Astrocyte (in vitro differentiated cells and primary cell): ENCODE measurements at regions not wholly inside any gene's neighbourhood (a gene's known extent, or its start where the extent isn't known, plus 50 kb on each side); places are given as distances from the start of the nearest gene placed in this dataset.

ENCODE experiments used
- DNase-seq: peaks from one replicate; pipeline ENCODE4 v3.0.0-alpha.2; 2010; ENCODE audit warnings: low read depth
- FAIRE-seq: peaks from 2 replicates; lab custom pipeline; 2011; peaks lifted over from hg19 to GRCh38; lab: Jason Lieb, UNC
- H2AFZ ChIP-seq: 2 replicates; pipeline ENCODE4 v1.6.0; 2012; ENCODE audit warnings: low read depth, low read length, inconsistent platforms
- H3K27ac ChIP-seq: 2 replicates; pipeline ENCODE4 v1.5.1; 2011; ENCODE audit warnings: low read depth, low read length, inconsistent platforms
- H3K27me3 ChIP-seq: 2 replicates; pipeline ENCODE4 v1.6.0; 2011; ENCODE audit warnings: low read length, inconsistent platforms; ENCODE audit not compliant: insufficient read depth
- H3K36me3 ChIP-seq: 2 replicates; pipeline ENCODE4 v1.5.1; 2011; ENCODE audit warnings: low read length, inconsistent platforms; ENCODE audit not compliant: insufficient read depth
- H3K4me1 ChIP-seq: 2 replicates; pipeline ENCODE4 v1.5.1; 2011; ENCODE audit warnings: low read length, inconsistent platforms; ENCODE audit not compliant: insufficient read depth
- H3K4me2 ChIP-seq: 2 replicates; pipeline ENCODE4 v1.6.0; 2012; ENCODE audit warnings: low read length, inconsistent platforms
- H3K4me3 ChIP-seq: 2 replicates; pipeline ENCODE4 v1.5.1; 2011; ENCODE audit warnings: low read depth, mild to moderate bottlenecking, low read length, inconsistent platforms; ENCODE audit not compliant: insufficient read depth
- H3K79me2 ChIP-seq: 2 replicates; pipeline ENCODE4 v1.6.0; 2012; ENCODE audit warnings: mild to moderate bottlenecking, low read length, inconsistent platforms; ENCODE audit not compliant: insufficient read depth
- H3K9ac ChIP-seq: 2 replicates; pipeline ENCODE4 v1.6.0; 2012; ENCODE audit warnings: mild to moderate bottlenecking, low read length, inconsistent platforms
- H3K9me3 ChIP-seq: 2 replicates; pipeline ENCODE4 v1.5.1; 2012; ENCODE audit warnings: low read depth, mild to moderate bottlenecking, low read length, inconsistent platforms; ENCODE audit not compliant: insufficient read depth
- H4K20me1 ChIP-seq: 2 replicates; pipeline ENCODE4 v1.6.0; 2012; ENCODE audit warnings: low read length, inconsistent platforms; ENCODE audit not compliant: insufficient read depth
- H3K27ac Mint-ChIP-seq: one replicate; pipeline ENCODE4 v1.8.0; 2021; ENCODE audit warnings: mild to moderate bottlenecking, mixed read lengths; ENCODE audit not compliant: unreplicated experiment
- H3K27me3 Mint-ChIP-seq: one replicate; pipeline ENCODE4 v1.8.0; 2021; ENCODE audit warnings: low read depth, mixed read lengths; ENCODE audit not compliant: unreplicated experiment
- H3K36me3 Mint-ChIP-seq: one replicate; pipeline ENCODE4 v1.8.0; 2021; ENCODE audit warnings: low read depth, mixed read lengths; ENCODE audit not compliant: unreplicated experiment
- H3K4me1 Mint-ChIP-seq: one replicate; pipeline ENCODE4 v1.8.0; 2021; ENCODE audit warnings: low read depth, mixed read lengths; ENCODE audit not compliant: unreplicated experiment
- H3K4me3 Mint-ChIP-seq: one replicate; pipeline ENCODE4 v1.8.0; 2021; ENCODE audit warnings: mild to moderate bottlenecking, moderate library complexity, mixed read lengths; ENCODE audit not compliant: unreplicated experiment
- H3K9me3 Mint-ChIP-seq: one replicate; pipeline ENCODE4 v1.8.0; 2021; ENCODE audit warnings: mild to moderate bottlenecking, mixed read lengths; ENCODE audit not compliant: unreplicated experiment
- EZH2 ChIP-seq: IDR thresholded peaks from 2 replicates; pipeline ENCODE4 v1.6.1; 2012; ENCODE audit warnings: mild to moderate bottlenecking, low read length, inconsistent platforms; ENCODE audit not compliant: insufficient read depth
- TF ChIP-seq, protein P1 (sequence below): IDR thresholded peaks from 2 replicates; pipeline ENCODE4 v1.5.1; 2011; ENCODE audit warnings: low read depth, mild to moderate bottlenecking, inconsistent platforms, low read length, moderate library complexity; ENCODE audit not compliant: insufficient read depth

DNA sequence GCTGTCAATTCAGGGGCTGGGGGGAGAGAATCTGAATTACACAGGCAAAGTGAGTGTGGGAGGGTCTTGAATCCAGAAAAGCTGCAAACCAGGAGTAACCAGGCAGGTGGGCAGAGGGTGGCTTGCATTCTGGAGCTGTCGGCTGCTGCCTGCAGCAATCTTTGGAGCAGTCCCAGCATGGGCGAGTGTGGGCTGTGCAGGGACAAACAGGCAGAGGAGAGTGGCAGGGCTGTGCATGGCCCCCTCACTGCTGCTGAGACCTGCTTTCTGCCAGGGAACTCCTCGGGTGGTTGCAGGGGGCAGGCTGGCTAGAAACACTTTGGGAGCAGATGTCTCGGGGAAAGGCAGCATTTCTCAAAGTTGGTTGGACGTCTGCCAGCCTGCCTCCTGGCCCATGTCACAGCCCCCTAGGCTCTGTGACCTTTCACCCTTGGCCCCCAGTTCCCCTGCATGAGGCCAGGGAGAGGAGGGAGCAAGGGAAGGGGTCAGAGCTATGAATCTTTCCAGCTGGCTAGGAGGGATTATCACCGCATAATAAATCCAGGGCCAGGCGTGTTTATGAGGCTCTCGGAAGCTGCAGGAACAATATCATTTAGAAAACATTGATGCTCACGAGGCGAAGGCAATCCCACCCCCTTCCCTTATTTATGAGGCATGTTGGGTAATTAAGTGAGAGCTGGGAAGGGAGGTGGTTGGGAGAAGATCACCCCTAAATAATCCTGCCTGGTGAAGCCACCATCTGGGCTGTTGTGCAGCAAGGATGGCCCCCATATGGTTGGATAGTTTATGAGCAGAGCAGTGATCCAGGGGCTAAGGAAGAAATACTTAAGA lies 212.3 kb upstream of the NCAM1 start:
- no peak overlapping the region for H3K4me2 ChIP-seq
- H3K4me1 Mint-ChIP-seq: no peaks in the 10 kb centered on the region

GRCh38 chr11:112751329-112751728 lies 209.9 kb upstream of the NCAM1 start:
- no peaks in the 10 kb centered on the region for H4K20me1 ChIP-seq
- TF ChIP-seq EZH2: no peak
- no peaks in the 10 kb centered on the region for H3K36me3 ChIP-seq
- H2AFZ ChIP-seq: no peak overlapping the region
- H3K27me3 ChIP-seq: no peaks in the 10 kb centered on the region
- no peak for DNase-seq
- H3K9me3 ChIP-seq: no peaks in the 10 kb centered on the region
- H3K4me3 ChIP-seq: no peak overlapping the region
- H3K79me2 ChIP-seq: no peaks in the 10 kb centered on the region
- no peak for FAIRE-seq
- H3K9me3 Mint-ChIP-seq: no peaks in the 10 kb centered on the region
- H3K4me1 ChIP-seq: no peaks in the 10 kb centered on the region
- no peaks in the 10 kb centered on the region for H3K4me1 Mint-ChIP-seq
- H3K27ac ChIP-seq: no peak overlapping the region
- H3K9ac ChIP-seq: no peak overlapping the region
- H3K36me3 Mint-ChIP-seq: no peaks in the 10 kb centered on the region
- H3K27ac Mint-ChIP-seq: no peak overlapping the region
- H3K27me3 Mint-ChIP-seq: peaks cover 46% of the 10 kb centered on the region
- no peak overlapping the region for H3K4me2 ChIP-seq
- no peak overlapping the region for H3K4me3 Mint-ChIP-seq

More for the DNA sequence above, 212.3 kb upstream of the NCAM1 start:
- H3K36me3 ChIP-seq: no peaks in the 10 kb centered on the region
- no peaks in the 10 kb centered on the region for H3K9me3 ChIP-seq
- no peak for TF ChIP-seq EZH2
- TF ChIP-seq, protein P1, sequence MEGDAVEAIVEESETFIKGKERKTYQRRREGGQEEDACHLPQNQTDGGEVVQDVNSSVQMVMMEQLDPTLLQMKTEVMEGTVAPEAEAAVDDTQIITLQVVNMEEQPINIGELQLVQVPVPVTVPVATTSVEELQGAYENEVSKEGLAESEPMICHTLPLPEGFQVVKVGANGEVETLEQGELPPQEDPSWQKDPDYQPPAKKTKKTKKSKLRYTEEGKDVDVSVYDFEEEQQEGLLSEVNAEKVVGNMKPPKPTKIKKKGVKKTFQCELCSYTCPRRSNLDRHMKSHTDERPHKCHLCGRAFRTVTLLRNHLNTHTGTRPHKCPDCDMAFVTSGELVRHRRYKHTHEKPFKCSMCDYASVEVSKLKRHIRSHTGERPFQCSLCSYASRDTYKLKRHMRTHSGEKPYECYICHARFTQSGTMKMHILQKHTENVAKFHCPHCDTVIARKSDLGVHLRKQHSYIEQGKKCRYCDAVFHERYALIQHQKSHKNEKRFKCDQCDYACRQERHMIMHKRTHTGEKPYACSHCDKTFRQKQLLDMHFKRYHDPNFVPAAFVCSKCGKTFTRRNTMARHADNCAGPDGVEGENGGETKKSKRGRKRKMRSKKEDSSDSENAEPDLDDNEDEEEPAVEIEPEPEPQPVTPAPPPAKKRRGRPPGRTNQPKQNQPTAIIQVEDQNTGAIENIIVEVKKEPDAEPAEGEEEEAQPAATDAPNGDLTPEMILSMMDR: no peak
- H2AFZ ChIP-seq: no peak overlapping the region
- H4K20me1 ChIP-seq: no peaks in the 10 kb centered on the region
- no peaks in the 10 kb centered on the region for H3K27me3 ChIP-seq
- H3K4me3 ChIP-seq: no peak overlapping the region
- Mint-ChIP-seq H3K9me3 (peaks cover 3% of the 10 kb centered on the region), H3K27ac (no peak overlapping the region), H3K4me3 (no peak overlapping the region), H3K36me3 (no peaks in the 10 kb centered on the region), H3K27me3 (peaks cover 66% of the 10 kb centered on the region)
- no peak overlapping the region for H3K27ac ChIP-seq
- H3K9ac ChIP-seq: no peak overlapping the region
- FAIRE-seq: no peak
- H3K4me1 ChIP-seq: no peaks in the 10 kb centered on the region
- H3K79me2 ChIP-seq: no peaks in the 10 kb centered on the region
- DNase-seq: no peak

GRCh38 chr11:112751772-112752171 lies 209.4 kb upstream of the NCAM1 start:
- TF ChIP-seq, protein P1: no peak
- TF ChIP-seq EZH2: no peak
- DNase-seq: no peak
- Histone ChIP-seq H3K9me3 (no peaks in the 10 kb centered on the region), H3K27me3 (no peaks in the 10 kb centered on the region), H3K36me3 (no peaks in the 10 kb centered on the region), H3K27ac (no peak overlapping the region), H4K20me1 (no peaks in the 10 kb centered on the region), H3K9ac (no peak overlapping the region), H3K4me3 (no peak overlapping the region), H3K4me1 (no peaks in the 10 kb centered on the region), H2AFZ (no peak overlapping the region), H3K4me2 (no peak overlapping the region), H3K79me2 (no peaks in the 10 kb centered on the region)
- no peak for FAIRE-seq
- Mint-ChIP-seq H3K9me3 (no peaks in the 10 kb centered on the region), H3K4me1 (peaks cover under 1% of the 10 kb centered on the region), H3K27me3 (peaks cover 43% of the 10 kb centered on the region), H3K27ac (no peak overlapping the region), H3K4me3 (no peak overlapping the region), H3K36me3 (no peaks in the 10 kb centered on the region)
